Breast epithelium (tissue), 3 donors: ENCODE measurements at regions not wholly inside any gene's neighbourhood (a gene's known extent, or its start where the extent isn't known, plus 50 kb on each side); places are given as distances from the start of the nearest gene placed in this dataset.

ENCODE experiments used
- POLR2A ChIP-seq: fragments of 450-650 bp; IDR thresholded peaks from one replicate; pipeline ENCODE4 v1.6.1; 2016; ENCODE audit warnings: antibody characterized with exemption, mild to moderate bottlenecking, moderate library complexity
- TF ChIP-seq, protein P1 (sequence below), 3 donors: fragments of 450-650 bp; IDR thresholded peaks; one replicate each; pipeline ENCODE4 v1.5.1; 2016 to 2017; ENCODE audit warnings: antibody characterized with exemption in 3 of 3, mild to moderate bottlenecking in 3 of 3, moderate library complexity in 3 of 3

DNA sequence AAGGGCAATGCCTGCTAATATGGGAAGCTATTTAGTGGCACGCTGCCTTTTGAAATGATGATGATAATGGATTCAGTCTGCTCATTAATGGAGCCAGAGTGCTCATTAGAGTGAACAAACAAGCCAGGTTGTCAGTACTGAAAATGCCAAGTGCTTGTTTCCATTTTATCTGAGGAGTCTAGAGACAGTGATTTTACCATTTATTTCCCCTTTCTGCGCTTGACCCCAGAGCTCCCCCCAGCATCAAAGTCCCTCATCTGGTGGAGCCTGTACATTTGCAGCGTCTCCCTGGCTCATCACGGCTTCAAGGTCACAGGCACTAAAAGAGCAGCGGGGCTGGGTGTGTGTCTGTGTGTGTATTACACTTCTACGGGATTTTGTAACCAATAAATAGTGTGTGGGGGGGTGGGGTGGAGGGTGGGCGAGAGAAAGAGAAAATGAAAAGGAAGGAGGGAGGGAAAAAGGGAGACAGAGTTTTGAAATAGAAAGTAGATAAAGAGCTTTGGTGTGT, 553.8 kb downstream of the TFEC start:
- TF ChIP-seq, protein P1, sequence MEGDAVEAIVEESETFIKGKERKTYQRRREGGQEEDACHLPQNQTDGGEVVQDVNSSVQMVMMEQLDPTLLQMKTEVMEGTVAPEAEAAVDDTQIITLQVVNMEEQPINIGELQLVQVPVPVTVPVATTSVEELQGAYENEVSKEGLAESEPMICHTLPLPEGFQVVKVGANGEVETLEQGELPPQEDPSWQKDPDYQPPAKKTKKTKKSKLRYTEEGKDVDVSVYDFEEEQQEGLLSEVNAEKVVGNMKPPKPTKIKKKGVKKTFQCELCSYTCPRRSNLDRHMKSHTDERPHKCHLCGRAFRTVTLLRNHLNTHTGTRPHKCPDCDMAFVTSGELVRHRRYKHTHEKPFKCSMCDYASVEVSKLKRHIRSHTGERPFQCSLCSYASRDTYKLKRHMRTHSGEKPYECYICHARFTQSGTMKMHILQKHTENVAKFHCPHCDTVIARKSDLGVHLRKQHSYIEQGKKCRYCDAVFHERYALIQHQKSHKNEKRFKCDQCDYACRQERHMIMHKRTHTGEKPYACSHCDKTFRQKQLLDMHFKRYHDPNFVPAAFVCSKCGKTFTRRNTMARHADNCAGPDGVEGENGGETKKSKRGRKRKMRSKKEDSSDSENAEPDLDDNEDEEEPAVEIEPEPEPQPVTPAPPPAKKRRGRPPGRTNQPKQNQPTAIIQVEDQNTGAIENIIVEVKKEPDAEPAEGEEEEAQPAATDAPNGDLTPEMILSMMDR (IDR thresholded peaks at IDR 0.05): no peak
- TF ChIP-seq POLR2A: no peak
